ENCODE measurements at regions not wholly inside any gene's neighbourhood (a gene's known extent, or its start where the extent isn't known, plus 50 kb on each side); places are given as distances from the start of the nearest gene placed in this dataset.

DNA sequence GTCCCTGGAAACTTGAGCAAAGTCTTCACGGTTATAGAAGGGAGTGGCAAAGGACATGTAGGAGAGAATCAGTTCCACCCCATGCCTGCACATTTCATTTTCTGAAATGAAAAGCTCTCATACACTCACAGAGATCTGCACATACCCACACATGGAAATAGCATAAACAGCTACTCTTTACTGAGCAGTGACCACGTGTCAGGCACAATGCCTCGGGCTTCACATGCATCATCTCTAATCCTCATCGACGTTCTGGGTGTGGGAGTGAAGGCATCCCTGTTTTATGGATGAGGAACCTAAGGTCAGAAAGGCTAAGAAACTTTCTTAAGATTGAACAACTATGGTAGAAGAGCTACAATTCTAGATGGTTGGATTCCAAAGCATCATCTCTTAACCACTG, 198.8 kb downstream of the DAD1 start:
- in situ Hi-C loops (cut with HindIII; ENCODE audit: low pct_unique_long_range_greater_than_20kb, low sequenced_read_pairs) = no loop called here

DNA sequence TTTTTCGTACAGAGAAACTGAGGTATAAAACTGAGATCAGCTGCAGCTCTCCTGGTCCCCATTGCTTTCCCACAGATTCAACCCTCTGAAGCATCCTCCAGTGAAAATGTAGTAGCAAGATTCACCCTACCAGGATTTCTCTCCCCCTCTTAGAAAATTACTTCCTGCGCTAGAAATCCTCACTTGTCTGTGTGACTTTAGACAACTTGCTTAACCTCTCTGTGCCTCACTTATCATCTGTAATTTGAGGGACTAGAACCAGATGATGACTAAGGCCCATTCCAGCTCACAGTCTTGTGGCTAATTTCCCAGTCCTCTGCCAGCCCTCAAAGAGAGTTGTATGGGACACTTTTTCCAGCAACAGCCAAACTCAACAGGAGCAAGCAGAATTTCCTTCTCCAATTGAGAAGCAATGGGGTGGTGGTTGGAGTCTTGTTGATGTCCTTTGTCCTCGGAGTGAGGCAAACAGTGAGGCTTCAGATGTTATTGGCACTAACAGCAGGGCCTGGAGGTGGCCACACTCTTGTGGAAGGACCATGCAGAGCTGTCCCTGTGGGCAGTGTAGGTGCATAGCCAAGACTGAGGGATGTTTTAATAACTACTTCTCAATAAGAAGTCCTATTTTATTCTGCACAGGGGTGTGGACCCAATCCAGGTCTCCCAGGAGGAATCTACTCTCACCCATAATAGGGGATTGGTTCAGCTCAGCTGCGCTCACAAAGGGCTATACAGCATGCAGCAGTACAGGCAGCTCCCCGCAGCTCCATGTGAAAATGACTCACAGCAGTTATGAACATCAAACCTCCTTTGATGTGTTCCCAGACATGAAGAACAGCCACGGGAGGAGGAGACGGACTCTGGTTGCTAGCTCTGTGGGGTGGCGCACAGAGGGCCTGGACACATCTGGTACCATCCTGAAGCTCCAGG, 200.1 kb downstream of the DAD1 start:
- no peak for DNase-seq (ENCODE audit: low read depth, low spot score)
- TF ChIP-seq POLR2AphosphoS5 (IDR thresholded peaks at IDR 0.05; ENCODE audit: low read depth, low read length) (no peak), SIN3A (IDR thresholded peaks at IDR 0.05; ENCODE audit: borderline replicate concordance, insufficient read depth, low read depth, low read length) (no peak), CTCF (IDR thresholded peaks at IDR 0.05) (no peak), TCF7L2 (IDR thresholded peaks at IDR 0.05; ENCODE audit: low read depth, low read length) (no peak)
- TF ChIP-seq, protein P1, sequence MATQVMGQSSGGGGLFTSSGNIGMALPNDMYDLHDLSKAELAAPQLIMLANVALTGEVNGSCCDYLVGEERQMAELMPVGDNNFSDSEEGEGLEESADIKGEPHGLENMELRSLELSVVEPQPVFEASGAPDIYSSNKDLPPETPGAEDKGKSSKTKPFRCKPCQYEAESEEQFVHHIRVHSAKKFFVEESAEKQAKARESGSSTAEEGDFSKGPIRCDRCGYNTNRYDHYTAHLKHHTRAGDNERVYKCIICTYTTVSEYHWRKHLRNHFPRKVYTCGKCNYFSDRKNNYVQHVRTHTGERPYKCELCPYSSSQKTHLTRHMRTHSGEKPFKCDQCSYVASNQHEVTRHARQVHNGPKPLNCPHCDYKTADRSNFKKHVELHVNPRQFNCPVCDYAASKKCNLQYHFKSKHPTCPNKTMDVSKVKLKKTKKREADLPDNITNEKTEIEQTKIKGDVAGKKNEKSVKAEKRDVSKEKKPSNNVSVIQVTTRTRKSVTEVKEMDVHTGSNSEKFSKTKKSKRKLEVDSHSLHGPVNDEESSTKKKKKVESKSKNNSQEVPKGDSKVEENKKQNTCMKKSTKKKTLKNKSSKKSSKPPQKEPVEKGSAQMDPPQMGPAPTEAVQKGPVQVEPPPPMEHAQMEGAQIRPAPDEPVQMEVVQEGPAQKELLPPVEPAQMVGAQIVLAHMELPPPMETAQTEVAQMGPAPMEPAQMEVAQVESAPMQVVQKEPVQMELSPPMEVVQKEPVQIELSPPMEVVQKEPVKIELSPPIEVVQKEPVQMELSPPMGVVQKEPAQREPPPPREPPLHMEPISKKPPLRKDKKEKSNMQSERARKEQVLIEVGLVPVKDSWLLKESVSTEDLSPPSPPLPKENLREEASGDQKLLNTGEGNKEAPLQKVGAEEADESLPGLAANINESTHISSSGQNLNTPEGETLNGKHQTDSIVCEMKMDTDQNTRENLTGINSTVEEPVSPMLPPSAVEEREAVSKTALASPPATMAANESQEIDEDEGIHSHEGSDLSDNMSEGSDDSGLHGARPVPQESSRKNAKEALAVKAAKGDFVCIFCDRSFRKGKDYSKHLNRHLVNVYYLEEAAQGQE (IDR thresholded peaks at IDR 0.05; ENCODE audit: insufficient read depth in 1 of 2, low read depth in 2 of 2, low read length in 1 of 2) = no peak
- Histone ChIP-seq H3K27ac (ENCODE audit: low read length) (no peak overlapping the region), H3K27me3 (ENCODE audit: control insufficient read depth, insufficient read depth, low read length) (no peaks in the 10 kb centered on the region; the same call in 1 of the 2 replicates), H3K4me3 (ENCODE audit: low read depth in 2 of 2, low read length in 2 of 2) (no peak overlapping the region), H3K4me1 (ENCODE audit: control insufficient read depth, insufficient read depth, low read length) (no peaks in the 10 kb centered on the region), H3K9me3 (ENCODE audit: control insufficient read depth, insufficient read depth, low read depth, low read length) (no peaks in the 10 kb centered on the region), H3K36me3 (ENCODE audit: control insufficient read depth, insufficient read depth, low read length) (no peaks in the 10 kb centered on the region)
- in situ Hi-C loops (cut with HindIII; ENCODE audit: low pct_unique_long_range_greater_than_20kb, low sequenced_read_pairs) = no loop called here
- ATAC-seq = no peak
- intact Hi-C loops (cut with micrococcal nuclease; ENCODE audit: unreplicated experiment) = no loop called here
- ChIA-PET CTCF (interaction anchor here (1.2 kb wide), 1 partner anchor 84 kb away, joined by 4 read pairs; no protein-coding TSS in a partner anchor), POLR2A (no interaction called here)
- BruUV-seq (replicated peaks) = no TSS peak

More for the DNA sequence above, 198.8 kb downstream of the DAD1 start:
- intact Hi-C loops (cut with micrococcal nuclease; ENCODE audit: unreplicated experiment) = loop anchor here (5.0 kb wide), 1 partner anchor 157 kb away; no protein-coding TSS in a partner anchor
- DNase-seq (ENCODE audit: low read depth, low spot score) (no peak), ATAC-seq (no peak)
- no peaks in the 10 kb centered on the region for H3K36me3 ChIP-seq (ENCODE audit: control insufficient read depth, insufficient read depth, low read length)
- ChIA-PET CTCF (interaction anchor here (1.2 kb wide), 1 partner anchor 82 kb away, joined by 4 read pairs; no protein-coding TSS in a partner anchor), POLR2A (no interaction called here)
- no peaks in the 10 kb centered on the region for H3K4me1 ChIP-seq (ENCODE audit: control insufficient read depth, insufficient read depth, low read length)
- no peaks in the 10 kb centered on the region for H3K9me3 ChIP-seq (ENCODE audit: control insufficient read depth, insufficient read depth, low read depth, low read length)
- no peak for TF ChIP-seq TCF7L2 (IDR thresholded peaks at IDR 0.05; ENCODE audit: low read depth, low read length)
- TF ChIP-seq SIN3A (IDR thresholded peaks at IDR 0.05; ENCODE audit: borderline replicate concordance, insufficient read depth, low read depth, low read length) = no peak
- TF ChIP-seq CTCF (IDR thresholded peaks at IDR 0.05) = no peak
- no peak for TF ChIP-seq POLR2AphosphoS5 (IDR thresholded peaks at IDR 0.05; ENCODE audit: low read depth, low read length)
- TF ChIP-seq, protein P1 (IDR thresholded peaks at IDR 0.05; ENCODE audit: insufficient read depth in 1 of 2, low read depth in 2 of 2, low read length in 1 of 2) = no peak
- no TSS peak for BruUV-seq (replicated peaks)
- no peak overlapping the region for H3K4me3 ChIP-seq (ENCODE audit: low read depth in 2 of 2, low read length in 2 of 2)
- no peaks in the 10 kb centered on the region; the same call in 1 of the 2 replicates for H3K27me3 ChIP-seq (ENCODE audit: control insufficient read depth, insufficient read depth, low read length)
- no peak overlapping the region for H3K27ac ChIP-seq (ENCODE audit: low read length)
